ENCODE measurements at regions not wholly inside any gene's neighbourhood (a gene's known extent, or its start where the extent isn't known, plus 50 kb on each side); places are given as distances from the start of the nearest gene placed in this dataset.

- TF ChIP-seq, protein P1, sequence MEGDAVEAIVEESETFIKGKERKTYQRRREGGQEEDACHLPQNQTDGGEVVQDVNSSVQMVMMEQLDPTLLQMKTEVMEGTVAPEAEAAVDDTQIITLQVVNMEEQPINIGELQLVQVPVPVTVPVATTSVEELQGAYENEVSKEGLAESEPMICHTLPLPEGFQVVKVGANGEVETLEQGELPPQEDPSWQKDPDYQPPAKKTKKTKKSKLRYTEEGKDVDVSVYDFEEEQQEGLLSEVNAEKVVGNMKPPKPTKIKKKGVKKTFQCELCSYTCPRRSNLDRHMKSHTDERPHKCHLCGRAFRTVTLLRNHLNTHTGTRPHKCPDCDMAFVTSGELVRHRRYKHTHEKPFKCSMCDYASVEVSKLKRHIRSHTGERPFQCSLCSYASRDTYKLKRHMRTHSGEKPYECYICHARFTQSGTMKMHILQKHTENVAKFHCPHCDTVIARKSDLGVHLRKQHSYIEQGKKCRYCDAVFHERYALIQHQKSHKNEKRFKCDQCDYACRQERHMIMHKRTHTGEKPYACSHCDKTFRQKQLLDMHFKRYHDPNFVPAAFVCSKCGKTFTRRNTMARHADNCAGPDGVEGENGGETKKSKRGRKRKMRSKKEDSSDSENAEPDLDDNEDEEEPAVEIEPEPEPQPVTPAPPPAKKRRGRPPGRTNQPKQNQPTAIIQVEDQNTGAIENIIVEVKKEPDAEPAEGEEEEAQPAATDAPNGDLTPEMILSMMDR (IDR thresholded peaks at IDR 0.05) = no peak
- TF ChIP-seq SMAD3 (CRISPR knock-in tag; IDR thresholded peaks at IDR 0.05; ENCODE audit: borderline replicate concordance) = no peak
- no peak for TF ChIP-seq NFYB (CRISPR knock-in tag; conservative IDR thresholded peaks at IDR 0.05; ENCODE audit: low read depth)
- no peak for TF ChIP-seq ZNF138 (CRISPR knock-in tag; conservative IDR thresholded peaks at IDR 0.05)
- TF ChIP-seq ELF4 (CRISPR knock-in tag; IDR thresholded peaks at IDR 0.05; ENCODE audit: low read depth) = no peak
Observed at GRCh38 chr17:79138826-79139225, 64.2 kb downstream of the ENGASE start.

All from WTC11 (cell line).